Upper lobe of right lung (tissue), 1 donor: ENCODE measurements at regions not wholly inside any gene's neighbourhood (a gene's known extent, or its start where the extent isn't known, plus 50 kb on each side); places are given as distances from the start of the nearest gene placed in this dataset.

ENCODE experiments used
- ATAC-seq: fragments of 200-7000 bp; cut with Tn5 transposase; one replicate; pipeline ENCODE4 v1.9.1; 2020; ENCODE audit warnings: mild to moderate bottlenecking, moderate library complexity
- DNase-seq: peaks from one replicate; pipeline ENCODE4 v3.0.0-alpha.2; 2020
- H3K27ac ChIP-seq: fragments of 200-600 bp; one replicate; pipeline ENCODE4 v1.8.0; 2022
- H3K27me3 ChIP-seq: fragments of 200-600 bp; one replicate; pipeline ENCODE4 v1.8.0; 2022; ENCODE audit warnings: mild to moderate bottlenecking
- H3K36me3 ChIP-seq: fragments of 200-600 bp; one replicate; pipeline ENCODE4 v1.8.0; 2022
- H3K4me1 ChIP-seq: fragments of 200-600 bp; one replicate; pipeline ENCODE4 v1.8.0; 2022
- H3K4me3 ChIP-seq: fragments of 200-600 bp; one replicate; pipeline ENCODE4 v1.8.0; 2022; ENCODE audit warnings: mild to moderate bottlenecking
- H3K9me3 ChIP-seq: fragments of 200-600 bp; one replicate; pipeline ENCODE4 v1.8.0; 2022
- intact Hi-C: fragments of 100-400 bp; cut with DNase I; formaldehyde crosslinking; loops from one replicate; pipeline ENCODE4 v1.11.0; 2022
- TF ChIP-seq, protein P1 (sequence below): fragments of 200-600 bp; IDR thresholded peaks from one replicate; pipeline ENCODE4 v1.8.0; 2022; ENCODE audit warnings: antibody characterized with exemption
- donor health status: DM: no; HTN: yes; CAD: no; lungs with severe emphysema.

DNA sequence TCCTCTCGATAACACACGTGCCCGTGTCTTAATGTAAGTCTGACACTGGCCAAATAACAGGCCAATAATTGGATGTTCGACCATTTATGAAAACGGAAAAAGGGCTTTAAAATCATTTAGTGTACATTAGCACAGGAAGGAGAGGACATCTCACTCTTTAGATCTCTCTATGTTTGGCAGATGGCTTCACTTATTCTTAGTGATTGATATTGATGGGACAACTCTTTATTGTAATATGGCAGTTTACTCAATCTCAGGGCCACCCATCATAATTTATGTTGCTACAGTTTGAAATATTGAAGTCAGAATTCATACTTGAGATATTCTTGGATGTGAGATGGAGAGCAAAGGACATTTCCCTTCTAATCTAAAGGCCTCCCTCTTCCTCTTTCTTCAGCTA is 430.7 kb upstream of the ARGLU1 start:
- DNase-seq (no peak), ATAC-seq (no peak)
- TF ChIP-seq, protein P1, sequence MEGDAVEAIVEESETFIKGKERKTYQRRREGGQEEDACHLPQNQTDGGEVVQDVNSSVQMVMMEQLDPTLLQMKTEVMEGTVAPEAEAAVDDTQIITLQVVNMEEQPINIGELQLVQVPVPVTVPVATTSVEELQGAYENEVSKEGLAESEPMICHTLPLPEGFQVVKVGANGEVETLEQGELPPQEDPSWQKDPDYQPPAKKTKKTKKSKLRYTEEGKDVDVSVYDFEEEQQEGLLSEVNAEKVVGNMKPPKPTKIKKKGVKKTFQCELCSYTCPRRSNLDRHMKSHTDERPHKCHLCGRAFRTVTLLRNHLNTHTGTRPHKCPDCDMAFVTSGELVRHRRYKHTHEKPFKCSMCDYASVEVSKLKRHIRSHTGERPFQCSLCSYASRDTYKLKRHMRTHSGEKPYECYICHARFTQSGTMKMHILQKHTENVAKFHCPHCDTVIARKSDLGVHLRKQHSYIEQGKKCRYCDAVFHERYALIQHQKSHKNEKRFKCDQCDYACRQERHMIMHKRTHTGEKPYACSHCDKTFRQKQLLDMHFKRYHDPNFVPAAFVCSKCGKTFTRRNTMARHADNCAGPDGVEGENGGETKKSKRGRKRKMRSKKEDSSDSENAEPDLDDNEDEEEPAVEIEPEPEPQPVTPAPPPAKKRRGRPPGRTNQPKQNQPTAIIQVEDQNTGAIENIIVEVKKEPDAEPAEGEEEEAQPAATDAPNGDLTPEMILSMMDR, result no peak
- H3K27me3 ChIP-seq, result no peaks in the 10 kb centered on the region
- no peak overlapping the region for H3K27ac ChIP-seq
- no peaks in the 10 kb centered on the region for H3K4me1 ChIP-seq
- H3K4me3 ChIP-seq, result no peak overlapping the region
- no peaks in the 10 kb centered on the region for H3K36me3 ChIP-seq
- H3K9me3 ChIP-seq, result no peaks in the 10 kb centered on the region
- intact Hi-C loops, result no loop called here

GRCh38 chr13:106997696-106998095 is 429.8 kb upstream of the ARGLU1 start:
- DNase-seq (no peak), ATAC-seq (no peak)
- H3K9me3 ChIP-seq, result no peaks in the 10 kb centered on the region
- H3K4me1 ChIP-seq, result no peaks in the 10 kb centered on the region
- H3K27ac ChIP-seq, result no peak overlapping the region
- TF ChIP-seq, protein P1, result no peak
- no peaks in the 10 kb centered on the region for H3K27me3 ChIP-seq
- H3K4me3 ChIP-seq, result no peak overlapping the region
- no peaks in the 10 kb centered on the region for H3K36me3 ChIP-seq
- intact Hi-C loops, result no loop called here

DNA sequence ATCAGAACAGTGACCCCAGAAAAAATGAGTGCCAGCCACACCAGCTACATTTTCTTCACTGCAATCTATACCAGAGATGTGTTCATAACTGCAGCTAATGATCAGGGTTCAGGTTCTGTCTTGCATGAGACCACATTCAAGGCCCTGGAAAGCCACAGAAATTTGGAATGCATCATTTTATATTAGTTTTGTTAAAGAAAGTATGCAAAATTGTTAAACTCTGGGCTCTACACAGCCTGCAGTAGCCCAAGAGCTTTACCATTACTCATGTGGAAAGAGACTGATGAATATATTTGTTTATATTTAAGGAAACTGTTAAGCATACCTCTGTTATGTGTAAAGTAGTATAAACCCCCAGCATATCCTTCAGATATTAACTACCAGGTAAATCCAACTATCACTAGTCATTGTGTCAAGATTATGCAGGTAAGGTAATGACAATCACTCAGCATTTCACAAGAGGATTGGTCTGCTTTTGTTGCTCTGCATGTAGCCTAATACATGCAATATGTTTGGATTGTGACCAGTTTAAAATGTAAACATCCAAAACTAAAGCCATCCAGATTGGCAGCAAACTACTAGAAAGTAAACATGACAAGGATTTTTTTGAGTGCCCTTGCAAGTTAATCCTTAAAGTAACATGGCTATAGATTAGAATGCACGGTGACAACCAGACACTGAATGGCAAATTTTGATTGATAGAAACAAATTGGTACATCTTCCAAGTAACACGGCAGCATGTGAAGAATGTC is 429.1 kb upstream of the ARGLU1 start:
- DNase-seq (no peak), ATAC-seq (no peak)
- Histone ChIP-seq H3K4me1 (no peaks in the 10 kb centered on the region), H3K27me3 (no peaks in the 10 kb centered on the region), H3K4me3 (no peak overlapping the region), H3K27ac (no peak overlapping the region), H3K36me3 (no peaks in the 10 kb centered on the region), H3K9me3 (no peaks in the 10 kb centered on the region)
- intact Hi-C loops, result no loop called here
- TF ChIP-seq, protein P1, result no peak

GRCh38 chr13:106990594-106990993 is 422.7 kb upstream of the ARGLU1 start:
- Histone ChIP-seq H3K36me3 (no peaks in the 10 kb centered on the region), H3K27me3 (no peaks in the 10 kb centered on the region), H3K4me3 (no peak overlapping the region), H3K9me3 (no peaks in the 10 kb centered on the region), H3K4me1 (peaks cover 7% of the 10 kb centered on the region), H3K27ac (no peak overlapping the region)
- DNase-seq (no peak), ATAC-seq (no peak)
- TF ChIP-seq, protein P1, result no peak
- intact Hi-C loops, result no loop called here

DNA sequence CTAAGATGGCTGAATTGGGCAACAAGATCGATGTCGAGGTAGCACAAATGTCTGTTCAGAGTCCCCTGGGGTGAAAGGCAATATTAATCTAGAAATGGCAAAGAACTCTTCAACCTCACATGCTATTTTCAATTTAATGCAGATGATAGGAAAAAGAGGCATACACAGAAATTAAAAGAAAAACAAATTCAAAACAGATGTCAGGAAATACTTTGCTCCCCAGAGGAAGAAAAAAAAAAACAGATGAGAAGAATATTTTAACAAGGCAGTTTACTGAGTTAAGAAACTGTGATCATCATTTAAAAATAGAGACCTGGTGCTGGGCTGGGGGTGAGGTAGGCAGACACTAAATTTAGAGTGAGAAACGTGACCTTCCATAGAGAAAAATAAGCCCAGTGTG is 421.9 kb upstream of the ARGLU1 start:
- Histone ChIP-seq H3K4me3 (no peak overlapping the region), H3K27me3 (no peaks in the 10 kb centered on the region), H3K4me1 (peaks cover 7% of the 10 kb centered on the region), H3K27ac (no peak overlapping the region), H3K9me3 (no peaks in the 10 kb centered on the region), H3K36me3 (no peaks in the 10 kb centered on the region)
- intact Hi-C loops, result no loop called here
- TF ChIP-seq, protein P1, result no peak
- no peak for DNase-seq
- ATAC-seq, result no peak

GRCh38 chr13:106987427-106987785 is 419.5 kb upstream of the ARGLU1 start:
- Histone ChIP-seq H3K9me3 (no peaks in the 10 kb centered on the region), H3K4me1 (peaks cover 7% of the 10 kb centered on the region), H3K27ac (no peak overlapping the region), H3K36me3 (no peaks in the 10 kb centered on the region), H3K27me3 (no peaks in the 10 kb centered on the region), H3K4me3 (no peak overlapping the region)
- DNase-seq (no peak), ATAC-seq (no peak)
- TF ChIP-seq, protein P1, result no peak
- intact Hi-C loops, result no loop called here
